Right cardiac atrium (tissue), 5 donors: ENCODE measurements at regions not wholly inside any gene's neighbourhood (a gene's known extent, or its start where the extent isn't known, plus 50 kb on each side); places are given as distances from the start of the nearest gene placed in this dataset.
"Not testable (repeated sequence)": the region's sequence is repeated elsewhere in the genome, so short reads cannot be mapped to it uniquely, and the experiment has no call there.

Source experiments
- ATAC-seq, 2 donors: fragments of 200-7000 bp; cut with Tn5 transposase; one replicate each; pipeline versions ENCODE4 v1.8.0 to v1.9.1; 2020; ENCODE audit warnings: moderate library complexity in 2 of 2, mild to moderate bottlenecking in 1 of 2
- DNase-seq, 3 donors: peaks; one replicate each; pipeline ENCODE4 v3.0.0-alpha.2; 2020
- H3K27ac ChIP-seq: one replicate; pipeline ENCODE4 v1.5.1; 2013; ENCODE audit warnings: mild to moderate bottlenecking, low read length, control low read depth, moderate library complexity
- H3K27me3 ChIP-seq: one replicate; pipeline ENCODE4 v1.6.1; 2013; ENCODE audit not compliant: control insufficient read depth, insufficient read depth
- H3K4me1 ChIP-seq: one replicate; pipeline ENCODE4 v1.6.1; 2013; ENCODE audit warnings: low read length; ENCODE audit not compliant: control insufficient read depth, insufficient read depth
- H3K4me3 ChIP-seq: one replicate; pipeline ENCODE4 v1.5.1; 2013; ENCODE audit warnings: low read length, control low read depth
- H3K9me3 ChIP-seq: one replicate; pipeline ENCODE4 v1.6.1; 2013; ENCODE audit warnings: low read length; ENCODE audit not compliant: control insufficient read depth
- WGBS: extraction: QIAGEN DNeasy Blood & Tissue Kit; methylation state at CpG from one replicate; pipeline ENCODE4 v1.1.7; 2013; 5-methylcytosine and 5-hydroxymethylcytosine counted together
- intact Hi-C, 4 donors: fragments of 100-400 bp; cut with DNase I; formaldehyde crosslinking; loops; one replicate each; pipeline versions ENCODE4 v1.11.0 to v1.14.0; 2022 to 2023
- donor health status: healthy with polysubstance abuse.
- donor health status: DM: no; HTN: yes; CAD: no.
- donor health status: DM: no; HTN: no; CAD: no.
- donor health status: DM: no; HTN: yes; CAD: no; lungs with severe emphysema.
- donor health status: DM: yes; HTN: yes; CAD: no.

GRCh38 chrX:38473701-38474100, 87.6 kb upstream of the TSPAN7 start:
- Histone ChIP-seq H3K4me3 (no peak overlapping the region), H3K9me3 (no peaks in the 10 kb centered on the region), H3K27ac (no peak overlapping the region), H3K4me1 (no peaks in the 10 kb centered on the region), H3K27me3 (no peaks in the 10 kb centered on the region)
- WGBS = 90% methylated on average over 3 of the region's 3 CpGs
- ATAC-seq = no peak
- intact Hi-C loops = no loop called here
- no peak for DNase-seq

- no peaks in the 10 kb centered on the region for H3K27me3 ChIP-seq
- H3K4me3 ChIP-seq = no peak overlapping the region
- DNase-seq = no peak
- 72% methylated on average over 3 of the region's 3 CpGs for WGBS
- no peaks in the 10 kb centered on the region for H3K9me3 ChIP-seq
- intact Hi-C loops = no loop called here
- no peak overlapping the region for H3K27ac ChIP-seq
- ATAC-seq = no peak
- H3K4me1 ChIP-seq = no peaks in the 10 kb centered on the region
Observed at GRCh38 chrX:38474543-38474942, 86.8 kb upstream of the TSPAN7 start.

- ATAC-seq = no peak
- intact Hi-C loops = no loop called here
- Histone ChIP-seq H3K4me3 (no peak overlapping the region), H3K4me1 (no peaks in the 10 kb centered on the region), H3K9me3 (no peaks in the 10 kb centered on the region), H3K27me3 (no peaks in the 10 kb centered on the region), H3K27ac (no peak overlapping the region)
- 91% methylated on average over 3 of the region's 3 CpGs for WGBS
- DNase-seq = no peak
Observed at GRCh38 chrX:38482183-38482582, 79.2 kb upstream of the TSPAN7 start.

GRCh38 chrX:38484607-38485498, 76.5 kb upstream of the TSPAN7 start:
- no peaks in the 10 kb centered on the region for H3K9me3 ChIP-seq
- 96% methylated on average over 25 of the region's 27 CpGs for WGBS
- H3K27ac ChIP-seq = no peak overlapping the region
- H3K27me3 ChIP-seq = no peaks in the 10 kb centered on the region
- peak in 2 of 3 donors; percentile 12 to 43 for DNase-seq
- no peak overlapping the region for H3K4me3 ChIP-seq
- ATAC-seq = no peak
- intact Hi-C loops = no loop called here
- no peaks in the 10 kb centered on the region for H3K4me1 ChIP-seq

GRCh38 chrX:38489341-38489740, 72.0 kb upstream of the TSPAN7 start:
- DNase-seq (no peak), ATAC-seq (no peak)
- Histone ChIP-seq H3K27ac (no peak overlapping the region), H3K4me3 (no peak overlapping the region), H3K4me1 (no peaks in the 10 kb centered on the region), H3K9me3 (no peaks in the 10 kb centered on the region), H3K27me3 (no peaks in the 10 kb centered on the region)
- intact Hi-C loops = no loop called here
- 64% methylated on average over 3 of the region's 3 CpGs for WGBS

GRCh38 chrX:38494239-38494823, 67.0 kb upstream of the TSPAN7 start:
- DNase-seq (no peak), ATAC-seq (no peak)
- 49% methylated on average over 3 of the region's 3 CpGs for WGBS
- Histone ChIP-seq H3K27me3 (no peaks in the 10 kb centered on the region), H3K4me3 (no peak overlapping the region), H3K9me3 (no peaks in the 10 kb centered on the region), H3K27ac (no peak overlapping the region), H3K4me1 (no peaks in the 10 kb centered on the region)
- intact Hi-C loops = no loop called here

- H3K4me3 ChIP-seq, H3K27ac ChIP-seq, DNase-seq, intact Hi-C loops, ATAC-seq, H3K9me3 ChIP-seq, H3K27me3 ChIP-seq, H3K4me1 ChIP-seq: not testable (repeated sequence)
- 98% methylated on average over 3 of the region's 3 CpGs for WGBS
Observed at GRCh38 chrX:38499658-38500057, 61.7 kb upstream of the TSPAN7 start.

GRCh38 chrX:38500141-38500540, 61.2 kb upstream of the TSPAN7 start:
- H3K9me3 ChIP-seq = no peaks in the 10 kb centered on the region
- DNase-seq = no peak
- no peak for ATAC-seq
- no peak overlapping the region for H3K4me3 ChIP-seq
- intact Hi-C loops = no loop called here
- H3K27me3 ChIP-seq = no peaks in the 10 kb centered on the region
- no peaks in the 10 kb centered on the region for H3K4me1 ChIP-seq
- WGBS = 97% methylated on average over 1 of the region's 1 CpG
- H3K27ac ChIP-seq = no peak overlapping the region

GRCh38 chrX:38500866-38501265, 60.5 kb upstream of the TSPAN7 start:
- ATAC-seq = no peak
- Histone ChIP-seq H3K27ac (no peak overlapping the region), H3K4me3 (no peak overlapping the region), H3K4me1 (no peaks in the 10 kb centered on the region), H3K27me3 (no peaks in the 10 kb centered on the region), H3K9me3 (no peaks in the 10 kb centered on the region)
- DNase-seq = no peak
- 63% methylated on average over 2 of the region's 2 CpGs for WGBS
- intact Hi-C loops = no loop called here

- ATAC-seq (no peak), DNase-seq (no peak)
- Histone ChIP-seq H3K4me1 (no peaks in the 10 kb centered on the region), H3K27ac (no peak overlapping the region), H3K9me3 (no peaks in the 10 kb centered on the region), H3K27me3 (no peaks in the 10 kb centered on the region), H3K4me3 (no peak overlapping the region)
- WGBS = 82% methylated on average over 1 of the region's 1 CpG
- intact Hi-C loops = no loop called here
Observed at GRCh38 chrX:38505583-38505982, 55.8 kb upstream of the TSPAN7 start.
